Mucosa of descending colon (tissue), 3 donors: ENCODE measurements at regions not wholly inside any gene's neighbourhood (a gene's known extent, or its start where the extent isn't known, plus 50 kb on each side); places are given as distances from the start of the nearest gene placed in this dataset.

ENCODE experiments used
- ATAC-seq: fragments of 200-7000 bp; cut with Tn5 transposase; one replicate; pipeline ENCODE4 v1.9.1; 2020; ENCODE audit warnings: mild to moderate bottlenecking, moderate library complexity
- DNase-seq, 3 donors: peaks; one replicate each; pipeline ENCODE4 v3.0.0-alpha.2; 2020
- H3K36me3 ChIP-seq: fragments of 200-600 bp; one replicate; pipeline ENCODE4 v1.8.0; 2021; ENCODE audit warnings: low read depth, mild to moderate bottlenecking
- H3K4me1 ChIP-seq: fragments of 200-600 bp; one replicate; pipeline ENCODE4 v1.8.0; 2021; ENCODE audit warnings: low read depth, mild to moderate bottlenecking
- H3K4me3 ChIP-seq: fragments of 200-600 bp; one replicate; pipeline ENCODE4 v1.8.0; 2021; ENCODE audit warnings: mild to moderate bottlenecking
- H3K9me3 ChIP-seq: fragments of 200-600 bp; one replicate; pipeline ENCODE4 v1.8.0; 2021; ENCODE audit warnings: mild to moderate bottlenecking
- intact Hi-C, 2 donors: fragments of 100-400 bp; cut with DNase I in 1 of 2; cut with micrococcal nuclease in 1 of 2; formaldehyde crosslinking; loops; one replicate each; pipeline versions ENCODE4 v1.11.0 to v1.11.1; 2022; cut with DNase I, micrococcal nuclease
- TF ChIP-seq, protein P1 (sequence below): fragments of 200-600 bp; IDR thresholded peaks from one replicate; pipeline ENCODE4 v1.8.0; 2022; ENCODE audit warnings: antibody characterized with exemption, mild to moderate bottlenecking
- donor health status: DM: no; HTN: no; CAD: no; lungs with moderate emphysema.
- donor health status: DM: no; HTN: no; CAD: no.
- donor health status: DM: no; HTN: yes; CAD: no.

DNA sequence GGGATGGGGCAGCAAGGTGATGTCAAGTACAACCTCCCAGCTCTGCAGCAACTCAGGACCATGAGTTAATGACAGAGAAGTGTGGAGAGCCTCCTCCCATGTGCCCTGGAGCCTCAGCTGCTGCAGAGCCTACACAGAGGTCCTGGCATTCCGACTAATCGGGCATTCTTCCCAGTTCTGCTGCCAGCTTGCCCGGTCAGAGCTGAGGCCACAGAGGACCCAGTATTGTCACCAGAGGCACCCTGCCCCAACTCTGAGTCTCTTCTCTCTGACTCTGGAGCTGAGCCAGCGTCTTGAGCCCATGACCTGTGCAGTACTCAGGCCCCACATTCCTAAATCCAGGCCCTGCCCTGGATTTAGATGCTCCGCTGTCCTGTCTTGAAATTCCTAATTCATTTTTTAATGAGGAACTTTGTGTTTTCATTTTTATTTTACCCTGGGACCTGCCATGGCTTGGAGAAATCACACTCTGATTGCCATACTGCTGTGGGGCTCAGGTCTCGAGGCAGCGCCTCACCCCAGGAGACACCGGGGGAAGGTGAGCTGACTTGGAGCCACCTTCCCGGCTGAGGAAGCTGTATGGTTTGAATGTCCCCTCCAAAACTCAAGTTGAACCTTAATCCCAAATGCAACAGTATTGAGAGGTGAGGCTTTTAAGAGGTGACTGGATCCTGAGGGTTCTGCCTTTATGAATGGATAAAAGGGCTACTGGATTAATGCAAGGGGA, 144.9 kb upstream of the ZNF507 start:
- Histone ChIP-seq H3K4me3 (no peak overlapping the region), H3K36me3 (no peaks in the 10 kb centered on the region), H3K9me3 (no peaks in the 10 kb centered on the region), H3K4me1 (no peaks in the 10 kb centered on the region)
- ATAC-seq (no peak), DNase-seq (no peak)
- TF ChIP-seq, protein P1, sequence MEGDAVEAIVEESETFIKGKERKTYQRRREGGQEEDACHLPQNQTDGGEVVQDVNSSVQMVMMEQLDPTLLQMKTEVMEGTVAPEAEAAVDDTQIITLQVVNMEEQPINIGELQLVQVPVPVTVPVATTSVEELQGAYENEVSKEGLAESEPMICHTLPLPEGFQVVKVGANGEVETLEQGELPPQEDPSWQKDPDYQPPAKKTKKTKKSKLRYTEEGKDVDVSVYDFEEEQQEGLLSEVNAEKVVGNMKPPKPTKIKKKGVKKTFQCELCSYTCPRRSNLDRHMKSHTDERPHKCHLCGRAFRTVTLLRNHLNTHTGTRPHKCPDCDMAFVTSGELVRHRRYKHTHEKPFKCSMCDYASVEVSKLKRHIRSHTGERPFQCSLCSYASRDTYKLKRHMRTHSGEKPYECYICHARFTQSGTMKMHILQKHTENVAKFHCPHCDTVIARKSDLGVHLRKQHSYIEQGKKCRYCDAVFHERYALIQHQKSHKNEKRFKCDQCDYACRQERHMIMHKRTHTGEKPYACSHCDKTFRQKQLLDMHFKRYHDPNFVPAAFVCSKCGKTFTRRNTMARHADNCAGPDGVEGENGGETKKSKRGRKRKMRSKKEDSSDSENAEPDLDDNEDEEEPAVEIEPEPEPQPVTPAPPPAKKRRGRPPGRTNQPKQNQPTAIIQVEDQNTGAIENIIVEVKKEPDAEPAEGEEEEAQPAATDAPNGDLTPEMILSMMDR: no peak
- intact Hi-C loops: no loop called here

DNA sequence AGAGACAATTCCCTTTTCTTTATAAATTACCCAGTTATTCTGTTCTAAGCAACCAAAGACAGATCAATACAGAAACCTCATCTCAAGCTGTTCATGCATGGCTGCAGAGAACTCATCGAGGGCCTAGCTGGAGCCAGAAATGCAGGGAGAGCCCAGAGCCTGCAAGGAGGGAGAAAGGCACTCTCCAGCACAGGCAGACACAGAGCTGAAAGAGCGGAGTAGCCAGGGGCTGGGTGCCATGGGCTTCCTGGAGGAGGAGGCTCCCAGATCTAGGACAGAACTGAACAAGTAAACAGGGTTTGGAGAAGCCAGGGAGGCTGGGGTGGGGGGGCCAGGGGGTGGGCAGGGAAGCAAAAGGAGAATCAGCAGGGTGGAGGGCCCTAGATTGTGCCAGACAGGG, 144.2 kb upstream of the ZNF507 start:
- H3K9me3 ChIP-seq: no peaks in the 10 kb centered on the region
- no peaks in the 10 kb centered on the region for H3K36me3 ChIP-seq
- H3K4me3 ChIP-seq: no peak overlapping the region
- TF ChIP-seq, protein P1: no peak
- DNase-seq (no peak), ATAC-seq (no peak)
- intact Hi-C loops: no loop called here
- H3K4me1 ChIP-seq: no peaks in the 10 kb centered on the region

DNA sequence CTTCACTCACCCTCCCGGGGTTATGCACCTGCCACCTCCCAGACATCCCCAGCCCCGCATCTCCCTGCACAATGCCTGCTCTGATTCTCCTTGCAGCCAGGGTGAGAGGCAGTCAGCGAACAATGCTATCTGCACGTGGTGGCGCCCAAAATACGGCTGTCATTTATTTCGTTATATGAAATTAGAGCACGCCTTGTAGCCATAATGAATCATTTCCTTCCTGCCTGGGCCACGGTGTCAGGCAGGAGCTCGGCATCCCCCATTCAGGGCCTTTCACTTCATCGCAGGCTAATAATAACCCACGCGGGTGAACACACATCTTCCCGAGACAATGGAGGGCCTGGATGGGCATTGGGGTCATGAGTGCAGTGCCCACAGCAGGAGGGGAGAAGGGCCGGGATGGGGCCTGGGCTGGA, 143.8 kb upstream of the ZNF507 start:
- Histone ChIP-seq H3K36me3 (no peaks in the 10 kb centered on the region), H3K9me3 (no peaks in the 10 kb centered on the region), H3K4me1 (no peaks in the 10 kb centered on the region), H3K4me3 (no peak overlapping the region)
- intact Hi-C loops: no loop called here
- DNase-seq: no peak
- TF ChIP-seq, protein P1: no peak
- no peak for ATAC-seq

DNA sequence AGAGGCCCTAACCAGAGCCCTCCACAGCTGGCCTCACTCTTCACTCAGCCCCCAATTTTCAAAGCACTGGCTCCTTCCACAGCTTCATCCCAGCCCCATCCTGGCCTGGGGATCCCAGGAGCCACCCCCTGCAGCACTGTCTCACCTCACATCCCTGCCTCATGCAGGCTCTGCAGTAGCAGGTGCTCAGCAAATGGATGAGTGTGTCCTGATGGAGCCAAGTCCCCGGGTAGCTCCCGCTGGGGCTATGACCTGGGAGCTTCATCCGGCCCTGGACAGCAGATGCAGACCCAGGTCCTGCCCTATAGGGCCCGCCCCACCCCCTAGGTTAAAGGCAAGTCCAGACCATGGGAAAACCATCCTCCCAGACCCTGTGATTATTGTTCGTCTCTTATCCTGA, 143.2 kb upstream of the ZNF507 start:
- H3K9me3 ChIP-seq: no peaks in the 10 kb centered on the region
- DNase-seq (no peak), ATAC-seq (no peak)
- no peak overlapping the region for H3K4me3 ChIP-seq
- TF ChIP-seq, protein P1: no peak
- intact Hi-C loops: no loop called here
- no peaks in the 10 kb centered on the region for H3K36me3 ChIP-seq
- H3K4me1 ChIP-seq: no peaks in the 10 kb centered on the region

DNA sequence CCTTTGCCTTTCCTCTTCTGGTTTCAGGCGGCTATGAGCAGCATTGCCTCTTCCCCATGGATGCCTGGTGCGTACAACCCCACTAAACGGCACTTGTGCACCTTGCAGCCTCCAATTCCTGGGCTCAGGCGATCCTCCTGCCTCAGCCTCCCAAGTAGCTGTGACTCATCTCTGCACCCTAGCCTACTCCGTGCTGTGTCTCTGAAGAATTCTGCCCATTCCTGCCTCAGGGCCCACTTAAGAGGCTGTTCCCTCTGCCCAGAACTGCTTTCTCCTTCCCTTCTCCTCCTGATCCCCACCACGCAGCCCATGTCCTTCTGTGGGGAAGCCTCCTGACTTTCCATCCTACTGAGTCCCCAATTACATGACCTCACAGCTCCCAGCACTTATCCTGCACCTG, 142.2 kb upstream of the ZNF507 start:
- Histone ChIP-seq H3K36me3 (no peaks in the 10 kb centered on the region), H3K4me1 (no peaks in the 10 kb centered on the region), H3K4me3 (no peak overlapping the region), H3K9me3 (no peaks in the 10 kb centered on the region)
- intact Hi-C loops: no loop called here
- no peak for DNase-seq
- no peak for ATAC-seq
- TF ChIP-seq, protein P1: no peak

DNA sequence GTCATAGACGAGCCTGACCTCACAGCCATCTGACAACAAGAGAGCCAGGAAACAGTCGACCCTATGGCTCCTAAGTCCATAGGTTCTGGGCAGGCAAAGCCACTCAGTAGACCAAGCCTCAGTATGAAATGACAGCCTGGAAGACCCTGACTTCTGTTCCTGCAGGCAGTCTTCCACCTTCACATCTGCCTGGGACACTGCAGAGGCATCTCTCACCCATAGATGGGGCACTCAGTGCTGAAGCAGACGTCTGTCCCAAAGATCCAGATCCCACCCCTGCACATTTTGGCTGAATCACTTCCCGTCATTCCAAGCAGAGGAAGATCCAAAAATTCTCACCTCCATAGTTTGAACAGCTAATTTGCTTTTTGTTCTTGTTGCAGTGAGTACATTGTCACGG, 139.3 kb upstream of the ZNF507 start:
- intact Hi-C loops: no loop called here
- Histone ChIP-seq H3K4me3 (no peak overlapping the region), H3K4me1 (no peaks in the 10 kb centered on the region), H3K36me3 (no peaks in the 10 kb centered on the region), H3K9me3 (peaks cover 2% of the 10 kb centered on the region)
- TF ChIP-seq, protein P1: no peak
- DNase-seq (no peak), ATAC-seq (no peak)
